Ovary (tissue), 3 donors: ENCODE measurements at regions not wholly inside any gene's neighbourhood (a gene's known extent, or its start where the extent isn't known, plus 50 kb on each side); places are given as distances from the start of the nearest gene placed in this dataset.

Experiments
- EP300 ChIP-seq: sonication (generic); formaldehyde crosslinking; IDR thresholded peaks from one replicate; pipeline ENCODE4 v1.6.1; 2017; ENCODE audit warnings: antibody characterized with exemption
- POLR2A ChIP-seq: fragments of 450-650 bp; IDR thresholded peaks from one replicate; pipeline ENCODE4 v1.6.1; 2017; ENCODE audit warnings: antibody characterized with exemption, mild to moderate bottlenecking, moderate library complexity
- TF ChIP-seq, protein P1 (sequence below), 3 donors: fragments of 450-650 bp in 2 of 3; fragments of 200-600 bp in 1 of 3; IDR thresholded peaks; one replicate each; pipeline versions ENCODE4 v1.5.1 to v1.8.0; 2016 to 2022; ENCODE audit warnings: antibody characterized with exemption in 3 of 3, mild to moderate bottlenecking in 1 of 3
- donor health status: DM: no; HTN: no; CAD: no.

DNA sequence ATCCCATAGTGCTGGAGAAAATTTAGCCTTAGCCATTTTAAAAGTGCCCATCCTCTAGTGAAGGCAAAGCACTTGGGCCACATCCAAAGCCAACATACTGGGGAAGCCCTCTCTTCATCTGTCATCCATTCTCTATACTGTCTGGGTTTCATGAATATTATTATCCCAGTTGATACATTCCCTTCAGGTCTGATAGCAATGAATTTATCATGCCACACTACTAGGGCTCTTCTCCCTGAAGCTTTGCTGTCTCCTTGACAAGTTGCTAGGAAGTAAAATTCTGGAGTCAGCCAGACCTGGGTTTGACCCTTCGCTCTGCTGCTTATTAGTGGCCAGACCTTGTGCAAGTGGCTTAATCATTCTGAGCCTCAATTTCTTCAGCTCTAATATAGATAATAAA is 1041.4 kb upstream of the ADGRL2 start:
- TF ChIP-seq POLR2A (no peak), EP300 (no peak)
- TF ChIP-seq, protein P1, sequence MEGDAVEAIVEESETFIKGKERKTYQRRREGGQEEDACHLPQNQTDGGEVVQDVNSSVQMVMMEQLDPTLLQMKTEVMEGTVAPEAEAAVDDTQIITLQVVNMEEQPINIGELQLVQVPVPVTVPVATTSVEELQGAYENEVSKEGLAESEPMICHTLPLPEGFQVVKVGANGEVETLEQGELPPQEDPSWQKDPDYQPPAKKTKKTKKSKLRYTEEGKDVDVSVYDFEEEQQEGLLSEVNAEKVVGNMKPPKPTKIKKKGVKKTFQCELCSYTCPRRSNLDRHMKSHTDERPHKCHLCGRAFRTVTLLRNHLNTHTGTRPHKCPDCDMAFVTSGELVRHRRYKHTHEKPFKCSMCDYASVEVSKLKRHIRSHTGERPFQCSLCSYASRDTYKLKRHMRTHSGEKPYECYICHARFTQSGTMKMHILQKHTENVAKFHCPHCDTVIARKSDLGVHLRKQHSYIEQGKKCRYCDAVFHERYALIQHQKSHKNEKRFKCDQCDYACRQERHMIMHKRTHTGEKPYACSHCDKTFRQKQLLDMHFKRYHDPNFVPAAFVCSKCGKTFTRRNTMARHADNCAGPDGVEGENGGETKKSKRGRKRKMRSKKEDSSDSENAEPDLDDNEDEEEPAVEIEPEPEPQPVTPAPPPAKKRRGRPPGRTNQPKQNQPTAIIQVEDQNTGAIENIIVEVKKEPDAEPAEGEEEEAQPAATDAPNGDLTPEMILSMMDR (IDR thresholded peaks at IDR 0.05): no peak
